Stimulated activated CD8-positive, alpha-beta memory T cell treated with anti-CD3 and anti-CD28 coated beads, Interleukin-2, amount 100 ng/mL, for 48 hours (primary cell): ENCODE measurements at regions not wholly inside any gene's neighbourhood (a gene's known extent, or its start where the extent isn't known, plus 50 kb on each side); places are given as distances from the start of the nearest gene placed in this dataset.

Source experiments
- DNase-seq, 2 donors: peaks; one replicate each; pipeline ENCODE4 v3.0.0-alpha.2; 2020; ENCODE audit warnings: low read depth in 2 of 2

- DNase-seq = no peak
Measured at GRCh38 chr3:87422333-87422732, 145.9 kb upstream of the POU1F1 start.

GRCh38 chr3:87420171-87420570, 143.8 kb upstream of the POU1F1 start:
- DNase-seq = no peak

GRCh38 chr3:87414271-87414670, 137.9 kb upstream of the POU1F1 start:
- no peak for DNase-seq

GRCh38 chr3:87413814-87414213, 137.4 kb upstream of the POU1F1 start:
- no peak for DNase-seq

GRCh38 chr3:87410110-87410509, 133.7 kb upstream of the POU1F1 start:
- no peak for DNase-seq

- no peak for DNase-seq
Measured at GRCh38 chr3:87398168-87398801, 121.9 kb upstream of the POU1F1 start.

GRCh38 chr3:87397211-87397610, 120.8 kb upstream of the POU1F1 start:
- DNase-seq = no peak

GRCh38 chr3:87390821-87391220, 114.4 kb upstream of the POU1F1 start:
- no peak for DNase-seq

- DNase-seq = no peak
Measured at GRCh38 chr3:87390353-87390752, 114.0 kb upstream of the POU1F1 start.

GRCh38 chr3:87375231-87375682, 98.9 kb upstream of the POU1F1 start:
- DNase-seq = no peak

GRCh38 chr3:87370007-87370406, 93.6 kb upstream of the POU1F1 start:
- no peak for DNase-seq

- DNase-seq = no peak
Measured at GRCh38 chr3:87367736-87368135, 91.4 kb upstream of the POU1F1 start.

- DNase-seq = no peak
Measured at GRCh38 chr3:87363721-87364120, 87.3 kb upstream of the POU1F1 start.

- DNase-seq = no peak
Measured at GRCh38 chr3:87361956-87362355, 85.6 kb upstream of the POU1F1 start.

GRCh38 chr3:87361271-87361670, 84.9 kb upstream of the POU1F1 start:
- DNase-seq = no peak

GRCh38 chr3:87359826-87360225, 83.4 kb upstream of the POU1F1 start:
- no peak for DNase-seq

GRCh38 chr3:87359025-87359424, 82.6 kb upstream of the POU1F1 start:
- DNase-seq = no peak

- no peak for DNase-seq
Measured at GRCh38 chr3:87358066-87358465, 81.7 kb upstream of the POU1F1 start.

GRCh38 chr3:87354398-87354797, 78.0 kb upstream of the POU1F1 start:
- DNase-seq = no peak

- no peak for DNase-seq
Measured at GRCh38 chr3:87351937-87352336, 75.6 kb upstream of the POU1F1 start.

GRCh38 chr3:87350367-87351199, 74.2 kb upstream of the POU1F1 start:
- no peak for DNase-seq

- DNase-seq = no peak
Measured at GRCh38 chr3:87349833-87350232, 73.4 kb upstream of the POU1F1 start.

- no peak for DNase-seq
Measured at GRCh38 chr3:87336761-87337160, 60.4 kb upstream of the POU1F1 start.
